Central memory CD8-positive, alpha-beta T cell (primary cell): ENCODE measurements at regions not wholly inside any gene's neighbourhood (a gene's known extent, or its start where the extent isn't known, plus 50 kb on each side); places are given as distances from the start of the nearest gene placed in this dataset.

Experiments
- ATAC-seq: fragments of 150-1000 bp; cut with Tn5 transposase; replicated peaks from 2 replicates; pipeline ENCODE4 v1.10.0; 2022; ENCODE audit warnings: mild to moderate bottlenecking, moderate FRiP score, moderate number of reproducible peaks; ENCODE audit not compliant: poor library complexity, severe bottlenecking; ENCODE audit errors: extremely low read depth
- DNase-seq, 2 donors: peaks; one replicate each; pipeline ENCODE4 v3.0.0; 2021; ENCODE audit warnings: low spot score in 2 of 2
- H3K27ac Mint-ChIP-seq: one replicate; pipeline ENCODE4 v1.8.0; 2022; ENCODE audit warnings: low read depth, mild to moderate bottlenecking, moderate library complexity, mixed read lengths
- H3K27me3 Mint-ChIP-seq: one replicate; pipeline ENCODE4 v1.8.0; 2022; ENCODE audit warnings: mixed read lengths
- H3K36me3 Mint-ChIP-seq: one replicate; pipeline ENCODE4 v1.8.0; 2022; ENCODE audit warnings: mild to moderate bottlenecking, moderate library complexity, mixed read lengths; ENCODE audit not compliant: insufficient read depth
- H3K4me1 Mint-ChIP-seq: one replicate; pipeline ENCODE4 v1.8.0; 2022; ENCODE audit warnings: mixed read lengths
- H3K4me3 Mint-ChIP-seq: one replicate; pipeline ENCODE4 v1.8.0; 2022; ENCODE audit warnings: mild to moderate bottlenecking, moderate library complexity, mixed read lengths
- H3K9me3 Mint-ChIP-seq: one replicate; pipeline ENCODE4 v1.8.0; 2022; ENCODE audit warnings: mixed read lengths

DNA sequence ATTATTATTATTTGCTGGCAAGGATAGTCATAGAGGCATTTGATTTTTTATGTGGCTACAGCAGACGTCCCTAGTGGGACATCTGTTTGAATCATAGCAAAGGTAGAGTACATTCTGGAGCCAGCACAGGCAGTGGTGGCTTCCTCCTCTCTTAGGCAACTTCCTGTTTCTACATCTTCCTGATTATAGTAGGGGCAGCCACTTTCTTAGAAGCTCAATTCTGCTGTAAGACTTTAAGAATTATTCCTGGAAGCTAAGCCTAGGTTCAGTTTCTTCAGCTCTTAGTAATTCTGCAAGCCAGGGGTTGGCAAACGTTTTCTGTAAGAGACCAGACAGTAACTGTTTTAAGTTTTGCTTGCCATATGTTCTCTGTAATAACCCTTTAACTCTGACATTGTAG is 129.3 kb upstream of the TENM4 start:
- H3K27me3 Mint-ChIP-seq, result no peaks in the 10 kb centered on the region
- no peaks in the 10 kb centered on the region for H3K4me1 Mint-ChIP-seq
- DNase-seq (no peak), ATAC-seq (no peak)
- H3K36me3 Mint-ChIP-seq, result no peaks in the 10 kb centered on the region
- peaks cover 31% of the 10 kb centered on the region for H3K9me3 Mint-ChIP-seq
- no peak overlapping the region for H3K27ac Mint-ChIP-seq
- no peak overlapping the region for H3K4me3 Mint-ChIP-seq

DNA sequence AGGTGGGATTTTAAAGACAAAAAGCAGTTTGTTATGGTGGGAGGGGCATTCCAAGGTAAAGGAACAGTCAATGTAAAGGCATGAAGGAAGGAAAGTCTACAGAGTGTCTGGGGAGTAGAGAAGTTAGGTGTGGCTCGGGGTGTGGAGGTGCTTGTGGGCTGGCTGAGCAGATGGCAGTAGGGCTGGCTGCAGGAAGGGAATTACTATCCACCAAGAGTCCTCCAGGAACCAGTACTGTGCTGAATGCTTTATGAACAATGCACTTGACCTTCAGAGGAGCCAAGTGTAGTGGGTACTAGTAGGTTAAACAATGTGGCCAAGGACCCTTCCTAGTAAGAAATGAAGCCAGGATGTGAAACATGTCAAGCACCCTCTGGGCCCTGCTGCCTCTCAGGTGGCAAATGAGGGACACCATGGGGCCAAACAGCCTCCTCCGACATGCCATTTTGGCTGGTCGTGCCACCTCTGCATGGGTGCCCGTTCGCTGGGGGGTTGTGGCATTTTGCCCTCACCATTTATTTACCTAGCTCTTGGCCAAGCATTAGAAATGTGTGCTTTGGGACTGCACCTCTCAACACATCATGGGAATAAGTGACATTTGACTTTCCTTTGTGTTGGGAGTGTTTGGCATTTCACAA is 123.6 kb upstream of the TENM4 start:
- DNase-seq, result no peak
- ATAC-seq, result no peak
- Mint-ChIP-seq H3K4me3 (no peak overlapping the region), H3K9me3 (peaks cover 36% of the 10 kb centered on the region), H3K27ac (no peak overlapping the region), H3K27me3 (no peaks in the 10 kb centered on the region), H3K4me1 (no peaks in the 10 kb centered on the region), H3K36me3 (no peaks in the 10 kb centered on the region)

DNA sequence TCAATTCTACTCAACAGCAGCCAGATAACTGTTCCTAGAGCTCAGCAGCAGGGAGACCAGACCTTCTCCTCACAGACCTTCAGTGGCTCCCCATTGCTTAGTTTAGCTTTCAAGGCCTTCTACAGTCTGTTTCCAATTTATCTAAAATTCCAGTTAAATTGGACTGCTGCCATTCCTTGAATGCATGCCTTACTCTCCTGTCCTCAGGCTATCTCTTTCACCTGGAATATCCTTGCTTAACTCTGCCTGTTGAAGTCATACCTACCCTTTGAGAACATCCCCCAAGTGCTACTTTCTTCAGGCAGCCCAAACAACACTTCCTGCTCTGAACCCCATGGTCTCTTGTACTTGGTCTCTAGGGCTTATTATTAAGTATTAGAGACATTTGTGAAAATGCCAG is 120.7 kb upstream of the TENM4 start:
- no peak overlapping the region for H3K27ac Mint-ChIP-seq

DNA sequence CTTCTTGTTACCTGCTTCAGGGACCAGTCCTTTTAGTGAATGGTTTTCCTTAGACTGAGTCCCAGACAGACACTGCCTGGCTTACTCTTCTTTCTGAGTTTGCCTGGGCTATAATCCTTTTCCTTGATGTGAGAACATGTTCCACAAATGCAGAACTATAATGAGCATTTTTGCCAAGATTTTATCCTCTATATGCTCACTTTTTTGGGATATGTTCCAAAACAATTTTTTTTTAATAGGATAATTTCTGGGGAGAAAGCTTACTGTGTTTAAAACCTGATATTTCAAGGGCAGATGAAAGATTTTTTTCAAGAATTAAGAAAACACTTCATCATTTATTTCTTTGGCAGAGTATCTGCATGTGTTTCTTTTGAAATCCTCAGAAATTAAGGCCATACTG is 110.0 kb upstream of the TENM4 start:
- H3K36me3 Mint-ChIP-seq, result no peaks in the 10 kb centered on the region
- H3K4me1 Mint-ChIP-seq, result no peaks in the 10 kb centered on the region
- H3K9me3 Mint-ChIP-seq, result peaks cover 10% of the 10 kb centered on the region
- DNase-seq (no peak), ATAC-seq (no peak)
- H3K27me3 Mint-ChIP-seq, result no peaks in the 10 kb centered on the region
- no peak overlapping the region for H3K4me3 Mint-ChIP-seq
- H3K27ac Mint-ChIP-seq, result no peak overlapping the region

More for the DNA sequence above, 120.7 kb upstream of the TENM4 start:
- Mint-ChIP-seq H3K36me3 (no peaks in the 10 kb centered on the region), H3K27me3 (no peaks in the 10 kb centered on the region), H3K9me3 (peaks cover 25% of the 10 kb centered on the region), H3K4me3 (no peak overlapping the region), H3K4me1 (no peaks in the 10 kb centered on the region)
- ATAC-seq, result no peak
- DNase-seq, result no peak

DNA sequence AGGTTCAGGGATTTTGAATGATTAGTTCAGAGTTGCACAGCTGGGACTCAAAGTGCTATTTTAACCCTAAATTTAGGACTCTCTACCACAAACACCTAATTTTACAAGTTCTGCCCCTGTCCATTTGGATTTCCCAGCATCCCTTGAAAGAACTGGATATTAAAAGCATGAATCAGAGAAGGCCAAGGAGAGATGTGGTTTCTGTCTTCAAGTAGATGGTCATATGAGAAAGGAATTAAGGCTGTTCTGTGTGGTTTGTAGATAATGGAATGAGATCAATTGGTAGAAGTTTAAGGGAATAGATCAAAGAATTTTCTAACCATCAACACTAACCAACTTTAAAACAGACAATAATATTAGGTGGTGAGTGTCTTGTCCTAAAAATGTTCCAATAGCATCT is 106.4 kb upstream of the TENM4 start:
- peaks cover 13% of the 10 kb centered on the region for H3K9me3 Mint-ChIP-seq
- no peak overlapping the region for H3K27ac Mint-ChIP-seq
- no peaks in the 10 kb centered on the region for H3K4me1 Mint-ChIP-seq
- ATAC-seq (no peak), DNase-seq (no peak)
- no peak overlapping the region for H3K4me3 Mint-ChIP-seq
- H3K27me3 Mint-ChIP-seq, result no peaks in the 10 kb centered on the region
- no peaks in the 10 kb centered on the region for H3K36me3 Mint-ChIP-seq

DNA sequence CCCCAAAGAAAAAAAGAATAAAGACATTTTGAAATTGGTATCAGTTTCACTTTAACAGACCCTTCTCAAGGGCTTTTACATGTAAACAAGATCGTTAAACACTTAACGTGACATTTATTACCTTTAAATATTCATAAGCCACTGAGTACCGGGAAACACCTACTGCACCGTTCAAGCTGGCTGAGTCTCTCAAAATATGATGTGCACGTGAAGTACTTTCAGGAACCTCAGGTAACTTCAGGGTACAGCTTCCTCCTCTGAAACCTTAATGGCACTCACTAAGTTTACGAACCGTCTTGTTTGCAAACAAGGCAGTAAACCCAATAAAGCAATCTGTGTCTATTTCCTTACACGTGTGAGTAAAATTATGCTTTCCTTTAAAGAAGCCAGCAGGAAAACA is 105.5 kb upstream of the TENM4 start:
- Mint-ChIP-seq H3K27ac (no peak overlapping the region), H3K36me3 (no peaks in the 10 kb centered on the region), H3K4me1 (no peaks in the 10 kb centered on the region), H3K4me3 (no peak overlapping the region), H3K9me3 (peaks cover 10% of the 10 kb centered on the region), H3K27me3 (no peaks in the 10 kb centered on the region)
- DNase-seq, result no peak
- no peak for ATAC-seq

DNA sequence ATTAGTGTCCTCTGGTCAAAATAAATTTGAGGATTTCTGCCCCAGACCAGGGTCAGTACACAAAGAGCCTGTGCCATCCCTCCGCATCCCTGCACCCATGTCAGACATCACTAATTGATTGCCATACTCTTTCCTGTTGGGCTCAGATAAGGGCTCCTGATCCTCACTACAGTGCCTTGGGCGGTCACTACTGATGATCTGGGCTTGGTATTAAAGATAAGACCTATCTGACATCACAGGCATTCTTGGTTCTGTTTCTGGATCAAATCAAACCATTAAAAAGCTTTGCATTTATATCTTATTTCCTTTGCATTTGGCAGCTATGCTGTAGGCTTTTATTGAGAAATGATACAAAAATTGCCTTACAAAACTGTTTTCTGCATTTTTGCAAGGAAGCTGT is 103.5 kb upstream of the TENM4 start:
- no peaks in the 10 kb centered on the region for H3K27me3 Mint-ChIP-seq
- H3K36me3 Mint-ChIP-seq, result no peaks in the 10 kb centered on the region
- no peak for DNase-seq
- no peak overlapping the region for H3K27ac Mint-ChIP-seq
- H3K4me1 Mint-ChIP-seq, result no peaks in the 10 kb centered on the region
- H3K9me3 Mint-ChIP-seq, result peaks cover 9% of the 10 kb centered on the region
- ATAC-seq, result no peak
- no peak overlapping the region for H3K4me3 Mint-ChIP-seq

DNA sequence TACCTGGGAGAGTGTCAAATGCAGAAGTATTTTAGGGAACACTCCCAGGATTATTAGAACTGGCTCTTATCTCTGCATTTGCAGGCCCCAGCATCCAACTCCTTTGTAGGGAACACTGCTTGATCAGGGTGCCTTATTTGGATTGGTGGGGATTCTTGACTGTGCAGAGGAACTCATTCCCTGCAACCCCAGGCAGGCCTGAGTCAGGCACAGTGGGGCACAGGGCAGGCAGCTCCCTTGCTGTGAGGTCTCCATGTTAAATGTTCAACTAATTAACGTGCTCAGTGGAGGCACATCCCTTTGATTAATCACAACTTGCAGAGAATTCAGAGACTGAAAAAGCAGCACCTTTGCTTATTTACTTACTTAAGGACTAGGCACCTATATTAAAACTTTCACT is 102.3 kb upstream of the TENM4 start:
- Mint-ChIP-seq H3K27me3 (no peaks in the 10 kb centered on the region), H3K9me3 (peaks cover 18% of the 10 kb centered on the region), H3K27ac (no peak overlapping the region), H3K4me1 (no peaks in the 10 kb centered on the region), H3K4me3 (no peak overlapping the region), H3K36me3 (no peaks in the 10 kb centered on the region)
- DNase-seq, result no peak
- ATAC-seq, result no peak

DNA sequence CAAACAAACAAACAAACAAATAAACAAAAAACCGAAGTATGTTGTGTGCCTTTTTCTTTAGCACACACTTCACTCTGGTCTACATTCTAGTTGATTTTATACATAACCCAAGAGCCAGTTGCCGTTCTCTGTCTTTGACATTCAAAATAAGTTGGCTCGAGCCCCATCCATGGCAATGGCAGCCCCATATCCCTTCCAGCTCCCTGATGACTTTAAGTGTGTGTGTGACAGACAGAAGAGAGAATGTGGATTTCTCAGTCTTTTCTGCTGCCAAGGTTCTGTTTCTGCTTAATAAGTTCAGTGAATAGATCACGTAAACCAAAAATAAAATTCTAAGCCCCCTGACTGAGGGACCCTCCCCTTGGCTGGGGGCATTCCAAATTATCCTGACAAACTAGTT is 100.6 kb upstream of the TENM4 start:
- peaks cover 25% of the 10 kb centered on the region for H3K9me3 Mint-ChIP-seq
- ATAC-seq, result no peak
- no peaks in the 10 kb centered on the region for H3K27me3 Mint-ChIP-seq
- H3K4me3 Mint-ChIP-seq, result no peak overlapping the region
- no peak overlapping the region for H3K27ac Mint-ChIP-seq
- no peaks in the 10 kb centered on the region for H3K4me1 Mint-ChIP-seq
- no peaks in the 10 kb centered on the region for H3K36me3 Mint-ChIP-seq
- no peak for DNase-seq

DNA sequence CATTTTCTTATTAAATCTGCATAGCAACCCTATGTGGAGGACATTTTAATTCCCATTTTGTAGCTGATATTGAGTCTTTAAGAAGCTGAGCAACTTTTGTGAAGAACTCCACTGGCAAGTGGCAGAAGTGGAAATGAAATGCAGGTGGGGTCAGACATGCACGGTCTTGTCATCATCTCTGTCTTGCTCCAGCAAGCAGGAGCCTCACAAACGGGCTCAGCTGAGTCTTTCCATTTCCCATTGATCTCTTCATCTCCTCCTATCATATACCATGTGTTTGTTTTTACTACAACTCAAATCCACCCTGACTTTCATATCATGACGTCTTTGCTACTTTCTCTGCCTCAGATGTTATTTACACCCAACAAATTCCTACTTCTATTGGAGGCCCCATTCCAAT is 97.9 kb upstream of the TENM4 start:
- no peak overlapping the region for H3K27ac Mint-ChIP-seq
- ATAC-seq, result no peak

DNA sequence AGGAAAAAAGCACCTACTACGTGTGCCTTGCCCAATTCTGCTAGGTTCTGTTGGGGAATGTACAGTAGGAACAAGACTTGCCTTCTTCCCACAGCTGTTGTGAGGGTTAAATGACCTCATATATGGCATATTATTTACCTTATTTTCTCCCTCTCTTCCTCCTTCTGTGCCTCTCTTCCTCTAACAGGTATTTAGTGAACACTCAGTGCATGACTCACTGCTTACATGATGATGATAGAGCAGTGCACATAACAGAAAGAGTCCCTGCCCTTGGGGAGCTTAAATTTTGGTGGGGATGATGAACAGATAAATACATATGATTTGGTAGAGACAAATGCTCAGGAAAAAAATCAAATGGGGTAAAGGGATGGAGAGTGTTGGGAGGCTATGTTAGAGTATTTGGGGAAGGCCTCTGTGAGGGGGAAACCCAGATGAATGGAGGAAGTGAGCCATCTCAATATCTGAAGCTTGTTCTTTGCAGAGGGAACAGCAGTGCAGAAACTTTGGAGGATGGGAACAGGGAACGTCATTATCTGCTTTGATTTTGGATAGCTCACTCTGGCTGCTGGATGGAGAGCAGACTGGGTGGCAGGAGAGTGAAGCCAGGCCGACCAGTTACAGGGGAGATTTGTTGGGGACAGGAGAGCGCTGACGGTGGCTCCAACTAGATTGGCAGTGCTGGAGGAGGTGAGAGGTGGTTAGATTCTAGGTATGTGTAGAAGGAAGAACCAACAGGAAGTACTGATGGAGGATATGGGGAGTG is 95.5 kb upstream of the TENM4 start:
- Mint-ChIP-seq H3K36me3 (no peaks in the 10 kb centered on the region), H3K27me3 (no peaks in the 10 kb centered on the region), H3K4me3 (no peak overlapping the region), H3K4me1 (no peaks in the 10 kb centered on the region), H3K27ac (no peak overlapping the region), H3K9me3 (peaks cover 25% of the 10 kb centered on the region)
- ATAC-seq, result no peak
- no peak for DNase-seq

More for the DNA sequence above, 97.9 kb upstream of the TENM4 start:
- no peak for DNase-seq
- H3K4me1 Mint-ChIP-seq, result no peaks in the 10 kb centered on the region
- peaks cover 29% of the 10 kb centered on the region for H3K9me3 Mint-ChIP-seq
- H3K27me3 Mint-ChIP-seq, result no peaks in the 10 kb centered on the region
- no peak overlapping the region for H3K4me3 Mint-ChIP-seq
- no peaks in the 10 kb centered on the region for H3K36me3 Mint-ChIP-seq

DNA sequence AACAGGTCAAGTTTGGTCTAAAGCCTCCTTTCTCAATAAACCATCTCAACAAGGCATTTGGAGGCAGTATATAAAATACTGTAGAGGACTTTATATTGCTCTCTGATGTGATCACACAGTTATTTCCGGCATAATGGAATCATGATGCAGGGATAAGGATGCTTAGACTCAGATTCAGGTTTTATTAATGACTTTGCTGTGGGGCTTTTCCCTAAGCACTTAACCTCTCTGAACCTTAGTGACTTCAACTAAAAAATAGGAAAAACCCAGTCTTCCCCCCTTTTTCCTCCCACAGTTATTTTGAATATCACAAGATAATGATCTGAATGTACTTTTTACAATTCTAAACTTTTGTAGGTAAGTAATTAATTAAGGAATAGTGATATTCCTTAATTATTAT is 94.8 kb upstream of the TENM4 start:
- H3K27ac Mint-ChIP-seq, result no peak overlapping the region
- no peaks in the 10 kb centered on the region for H3K27me3 Mint-ChIP-seq
- no peaks in the 10 kb centered on the region for H3K4me1 Mint-ChIP-seq
- ATAC-seq, result no peak
- no peak for DNase-seq
- peaks cover 33% of the 10 kb centered on the region for H3K9me3 Mint-ChIP-seq
- H3K4me3 Mint-ChIP-seq, result no peak overlapping the region
- H3K36me3 Mint-ChIP-seq, result no peaks in the 10 kb centered on the region

DNA sequence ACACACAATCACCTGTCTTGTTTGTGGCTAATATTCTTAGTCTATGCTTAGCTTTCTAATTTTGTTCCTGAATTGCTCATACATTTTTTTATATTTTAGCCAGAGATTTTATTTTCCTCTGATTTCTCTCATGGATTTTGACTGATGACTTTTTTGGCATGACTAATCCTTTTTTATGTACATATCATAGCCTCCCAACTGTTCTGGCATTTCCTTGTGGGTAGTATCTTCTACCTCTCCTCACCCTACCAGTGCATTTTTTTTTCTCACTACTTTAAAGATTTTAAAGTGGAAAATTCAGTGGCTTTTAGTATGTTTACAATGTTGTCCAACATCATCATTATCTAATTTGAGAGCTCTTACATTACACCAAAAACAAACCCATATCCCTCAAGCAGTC is 84.4 kb upstream of the TENM4 start:
- Mint-ChIP-seq H3K4me1 (no peaks in the 10 kb centered on the region), H3K4me3 (no peak overlapping the region), H3K27ac (no peak overlapping the region), H3K27me3 (no peaks in the 10 kb centered on the region), H3K9me3 (peaks cover 34% of the 10 kb centered on the region), H3K36me3 (no peaks in the 10 kb centered on the region)
- DNase-seq, result no peak
- ATAC-seq, result no peak
